ENCODE measurements at regions not wholly inside any gene's neighbourhood (a gene's known extent, or its start where the extent isn't known, plus 50 kb on each side); places are given as distances from the start of the nearest gene placed in this dataset.

DNA sequence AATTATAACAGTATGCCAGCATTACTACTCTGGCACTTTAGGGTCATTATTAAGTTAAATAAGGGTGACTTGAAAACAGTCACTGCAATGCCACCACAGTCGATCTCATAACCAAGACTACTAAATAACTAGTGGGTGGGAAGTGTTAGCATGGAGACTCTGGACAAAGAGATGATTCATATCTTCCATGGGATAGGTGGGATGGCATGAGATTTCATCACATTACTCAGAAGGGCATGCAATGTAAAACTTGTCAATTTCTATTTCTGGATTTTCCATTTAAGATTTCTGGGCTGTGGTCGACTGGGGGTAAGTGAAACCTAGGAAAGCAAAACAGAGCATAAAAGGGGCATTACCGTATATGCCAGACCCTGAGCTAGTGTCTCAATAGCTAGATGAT, 538.9 kb upstream of the GRM7 start:
- TF ChIP-seq EZH2 (IDR thresholded peaks at IDR 0.05; ENCODE audit: borderline replicate concordance, low read depth, low read length, severe bottlenecking) = no peak
- TF ChIP-seq, protein P1, sequence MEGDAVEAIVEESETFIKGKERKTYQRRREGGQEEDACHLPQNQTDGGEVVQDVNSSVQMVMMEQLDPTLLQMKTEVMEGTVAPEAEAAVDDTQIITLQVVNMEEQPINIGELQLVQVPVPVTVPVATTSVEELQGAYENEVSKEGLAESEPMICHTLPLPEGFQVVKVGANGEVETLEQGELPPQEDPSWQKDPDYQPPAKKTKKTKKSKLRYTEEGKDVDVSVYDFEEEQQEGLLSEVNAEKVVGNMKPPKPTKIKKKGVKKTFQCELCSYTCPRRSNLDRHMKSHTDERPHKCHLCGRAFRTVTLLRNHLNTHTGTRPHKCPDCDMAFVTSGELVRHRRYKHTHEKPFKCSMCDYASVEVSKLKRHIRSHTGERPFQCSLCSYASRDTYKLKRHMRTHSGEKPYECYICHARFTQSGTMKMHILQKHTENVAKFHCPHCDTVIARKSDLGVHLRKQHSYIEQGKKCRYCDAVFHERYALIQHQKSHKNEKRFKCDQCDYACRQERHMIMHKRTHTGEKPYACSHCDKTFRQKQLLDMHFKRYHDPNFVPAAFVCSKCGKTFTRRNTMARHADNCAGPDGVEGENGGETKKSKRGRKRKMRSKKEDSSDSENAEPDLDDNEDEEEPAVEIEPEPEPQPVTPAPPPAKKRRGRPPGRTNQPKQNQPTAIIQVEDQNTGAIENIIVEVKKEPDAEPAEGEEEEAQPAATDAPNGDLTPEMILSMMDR (IDR thresholded peaks at IDR 0.05; ENCODE audit: borderline replicate concordance, extremely low read depth, low read length, poor library complexity, severe bottlenecking) = no peak

Measured in DND-41 (cell line).